ENCODE measurements at regions not wholly inside any gene's neighbourhood (a gene's known extent, or its start where the extent isn't known, plus 50 kb on each side); places are given as distances from the start of the nearest gene placed in this dataset.

DNA sequence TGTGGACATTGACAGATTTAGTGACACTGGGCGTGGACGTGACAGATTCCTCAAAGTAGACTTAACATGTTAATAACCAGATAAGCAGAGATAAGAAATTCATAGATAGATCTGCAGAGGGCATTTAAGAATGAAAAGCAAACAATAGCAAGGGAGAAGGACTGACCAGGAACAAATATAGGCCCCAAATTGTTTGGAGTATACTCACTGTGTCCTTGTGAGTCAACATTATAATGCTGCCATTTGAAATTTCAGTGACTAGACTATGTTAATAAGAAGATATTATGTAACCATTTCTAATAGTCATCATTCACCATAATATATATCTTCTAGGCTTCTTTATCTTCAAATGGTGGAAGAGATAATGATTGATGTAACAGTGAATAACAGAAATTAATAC, 78.1 kb upstream of the SLC38A11 start:
- H3K27ac ChIP-seq: peak overlapping the region; percentile 19; the same call in 1 of the 2 replicates
- TF ChIP-seq, protein P1, sequence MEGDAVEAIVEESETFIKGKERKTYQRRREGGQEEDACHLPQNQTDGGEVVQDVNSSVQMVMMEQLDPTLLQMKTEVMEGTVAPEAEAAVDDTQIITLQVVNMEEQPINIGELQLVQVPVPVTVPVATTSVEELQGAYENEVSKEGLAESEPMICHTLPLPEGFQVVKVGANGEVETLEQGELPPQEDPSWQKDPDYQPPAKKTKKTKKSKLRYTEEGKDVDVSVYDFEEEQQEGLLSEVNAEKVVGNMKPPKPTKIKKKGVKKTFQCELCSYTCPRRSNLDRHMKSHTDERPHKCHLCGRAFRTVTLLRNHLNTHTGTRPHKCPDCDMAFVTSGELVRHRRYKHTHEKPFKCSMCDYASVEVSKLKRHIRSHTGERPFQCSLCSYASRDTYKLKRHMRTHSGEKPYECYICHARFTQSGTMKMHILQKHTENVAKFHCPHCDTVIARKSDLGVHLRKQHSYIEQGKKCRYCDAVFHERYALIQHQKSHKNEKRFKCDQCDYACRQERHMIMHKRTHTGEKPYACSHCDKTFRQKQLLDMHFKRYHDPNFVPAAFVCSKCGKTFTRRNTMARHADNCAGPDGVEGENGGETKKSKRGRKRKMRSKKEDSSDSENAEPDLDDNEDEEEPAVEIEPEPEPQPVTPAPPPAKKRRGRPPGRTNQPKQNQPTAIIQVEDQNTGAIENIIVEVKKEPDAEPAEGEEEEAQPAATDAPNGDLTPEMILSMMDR (conservative IDR thresholded peaks at IDR 0.05): no peak

- TF ChIP-seq, protein P1 (conservative IDR thresholded peaks at IDR 0.05): no peak
Observed at GRCh38 chr2:165032559-165032958, 77.2 kb upstream of the SLC38A11 start.

GRCh38 chr2:165024199-165024598, 68.9 kb upstream of the SLC38A11 start:
- H3K27ac ChIP-seq: no peak overlapping the region
- TF ChIP-seq, protein P1 (conservative IDR thresholded peaks at IDR 0.05): no peak

More at GRCh38 chr2:165032559-165032958, 77.2 kb upstream of the SLC38A11 start:
- H3K27ac ChIP-seq: peak overlapping the region; percentile 19; the same call in 1 of the 2 replicates

DNA sequence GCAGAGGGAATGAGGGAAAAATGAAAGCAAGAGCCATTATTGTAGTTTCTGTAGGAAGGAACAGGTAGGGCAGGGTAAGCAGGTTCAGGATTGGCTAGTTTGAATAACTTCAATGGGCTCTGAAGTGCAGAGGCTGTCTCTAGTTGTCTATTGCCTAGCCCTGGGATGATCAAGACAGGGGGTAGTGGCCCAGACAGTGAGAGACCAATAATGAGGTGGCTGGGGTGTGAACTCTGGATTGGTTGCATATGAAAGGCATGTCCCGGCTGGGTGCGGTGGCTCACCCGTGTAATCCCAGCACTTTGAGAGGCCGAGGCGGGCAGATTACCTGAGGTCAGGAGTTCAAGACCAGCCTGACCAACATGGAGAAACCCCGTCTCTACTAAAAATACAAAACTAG, 67.5 kb upstream of the SLC38A11 start:
- TF ChIP-seq, protein P1 (conservative IDR thresholded peaks at IDR 0.05): no peak
- H3K27ac ChIP-seq: no peak overlapping the region

DNA sequence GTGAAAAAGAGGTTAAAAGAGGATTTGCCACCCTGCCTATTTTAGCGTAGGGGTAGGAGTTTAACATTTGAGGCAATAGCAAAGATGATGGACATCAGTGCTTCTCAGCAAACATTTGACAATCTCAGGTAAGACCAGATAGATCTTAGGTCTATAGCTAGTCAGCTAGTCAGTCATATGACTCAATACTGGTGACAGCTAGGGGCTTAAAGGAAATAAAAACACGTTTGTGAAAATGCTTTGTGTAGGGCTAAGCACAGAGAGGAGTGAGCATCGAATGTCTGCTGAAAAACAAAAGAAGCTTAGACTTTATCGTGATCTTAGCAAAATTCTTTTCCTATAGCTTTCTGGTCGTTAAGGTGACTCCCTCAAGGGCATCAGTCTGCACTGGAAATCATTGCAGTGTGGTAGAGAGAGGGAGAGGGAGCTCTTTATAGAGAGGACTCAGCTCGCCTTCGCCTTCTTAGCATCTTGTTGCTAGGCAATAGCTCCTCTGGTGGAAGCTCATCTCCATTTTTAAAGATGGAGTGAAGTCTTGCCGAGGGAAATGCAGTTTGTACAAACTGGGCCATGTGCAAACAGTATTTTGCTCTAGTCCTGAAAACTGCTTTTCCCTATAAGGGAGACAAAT, 62.8 kb upstream of the SLC38A11 start:
- H3K27ac ChIP-seq: no peak overlapping the region
- TF ChIP-seq, protein P1 (conservative IDR thresholded peaks at IDR 0.05): no peak

- TF ChIP-seq, protein P1 (conservative IDR thresholded peaks at IDR 0.05): peak; percentile 87
- H3K27ac ChIP-seq: no peak overlapping the region
Observed at GRCh38 chr2:165016772-165017411, 61.6 kb upstream of the SLC38A11 start.

- TF ChIP-seq, protein P1 (conservative IDR thresholded peaks at IDR 0.05): peak; percentile 94
- H3K27ac ChIP-seq: no peak overlapping the region
Observed at GRCh38 chr2:165015052-165015642, 59.8 kb upstream of the SLC38A11 start.
